Choroid plexus epithelial cell (primary cell): ENCODE measurements at regions not wholly inside any gene's neighbourhood (a gene's known extent, or its start where the extent isn't known, plus 50 kb on each side); places are given as distances from the start of the nearest gene placed in this dataset.

Source experiments
- DNase-seq: peaks from one replicate; pipeline ENCODE4 v3.0.0-alpha.2; 2010; ENCODE audit warnings: low read depth
- H3K4me3 ChIP-seq: 2 replicates; pipeline ENCODE4 v1.5.1; 2011; ENCODE audit warnings: low read depth, mild to moderate bottlenecking, control low read depth, low read length, moderate library complexity
- TF ChIP-seq, protein P1 (sequence below): conservative IDR thresholded peaks from 2 replicates; pipeline ENCODE4 v1.5.1; 2011; ENCODE audit warnings: low read depth, mild to moderate bottlenecking, control low read depth, inconsistent platforms, low read length, moderate library complexity

DNA sequence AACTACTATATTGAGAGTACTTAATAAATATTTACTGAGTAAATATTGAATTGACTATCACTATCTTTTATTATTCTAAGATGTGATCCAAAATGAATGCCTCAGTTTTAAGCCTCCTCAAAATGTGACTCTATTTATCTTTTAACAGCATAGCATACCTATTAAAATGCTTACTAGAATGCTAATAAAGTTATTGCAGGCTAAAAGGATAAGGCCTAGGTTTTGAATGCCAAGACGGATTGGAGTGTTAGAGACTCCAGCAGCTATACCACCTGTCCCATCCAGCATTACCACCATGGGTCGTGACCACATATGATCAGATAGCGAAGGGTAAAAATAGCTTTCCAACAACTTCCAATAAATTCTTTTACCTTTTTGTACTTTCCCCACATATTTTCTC lies 64.7 kb upstream of the MYRIP start:
- TF ChIP-seq, protein P1, sequence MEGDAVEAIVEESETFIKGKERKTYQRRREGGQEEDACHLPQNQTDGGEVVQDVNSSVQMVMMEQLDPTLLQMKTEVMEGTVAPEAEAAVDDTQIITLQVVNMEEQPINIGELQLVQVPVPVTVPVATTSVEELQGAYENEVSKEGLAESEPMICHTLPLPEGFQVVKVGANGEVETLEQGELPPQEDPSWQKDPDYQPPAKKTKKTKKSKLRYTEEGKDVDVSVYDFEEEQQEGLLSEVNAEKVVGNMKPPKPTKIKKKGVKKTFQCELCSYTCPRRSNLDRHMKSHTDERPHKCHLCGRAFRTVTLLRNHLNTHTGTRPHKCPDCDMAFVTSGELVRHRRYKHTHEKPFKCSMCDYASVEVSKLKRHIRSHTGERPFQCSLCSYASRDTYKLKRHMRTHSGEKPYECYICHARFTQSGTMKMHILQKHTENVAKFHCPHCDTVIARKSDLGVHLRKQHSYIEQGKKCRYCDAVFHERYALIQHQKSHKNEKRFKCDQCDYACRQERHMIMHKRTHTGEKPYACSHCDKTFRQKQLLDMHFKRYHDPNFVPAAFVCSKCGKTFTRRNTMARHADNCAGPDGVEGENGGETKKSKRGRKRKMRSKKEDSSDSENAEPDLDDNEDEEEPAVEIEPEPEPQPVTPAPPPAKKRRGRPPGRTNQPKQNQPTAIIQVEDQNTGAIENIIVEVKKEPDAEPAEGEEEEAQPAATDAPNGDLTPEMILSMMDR, result no peak
- DNase-seq, result no peak
- no peak overlapping the region for H3K4me3 ChIP-seq

DNA sequence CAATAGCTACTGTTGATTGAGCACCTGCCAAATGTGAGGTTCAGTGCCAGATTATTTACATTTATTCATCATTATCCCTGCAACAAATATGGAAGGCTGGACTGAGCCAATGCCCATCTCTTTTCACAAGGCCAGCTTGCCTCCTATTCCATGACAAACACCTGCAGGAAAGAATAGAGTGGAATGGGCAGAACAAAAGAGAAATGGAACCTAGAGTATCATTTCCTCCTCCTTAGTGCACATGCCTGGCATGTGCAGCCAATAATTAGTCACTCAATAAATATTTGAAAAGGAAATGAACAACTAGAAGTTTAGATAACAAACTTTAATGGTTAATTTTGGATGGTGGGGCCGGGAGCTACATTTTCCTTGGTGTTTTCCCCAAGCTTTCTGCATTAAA lies 61.4 kb upstream of the MYRIP start:
- no peak overlapping the region for H3K4me3 ChIP-seq
- TF ChIP-seq, protein P1, result no peak
- no peak for DNase-seq

DNA sequence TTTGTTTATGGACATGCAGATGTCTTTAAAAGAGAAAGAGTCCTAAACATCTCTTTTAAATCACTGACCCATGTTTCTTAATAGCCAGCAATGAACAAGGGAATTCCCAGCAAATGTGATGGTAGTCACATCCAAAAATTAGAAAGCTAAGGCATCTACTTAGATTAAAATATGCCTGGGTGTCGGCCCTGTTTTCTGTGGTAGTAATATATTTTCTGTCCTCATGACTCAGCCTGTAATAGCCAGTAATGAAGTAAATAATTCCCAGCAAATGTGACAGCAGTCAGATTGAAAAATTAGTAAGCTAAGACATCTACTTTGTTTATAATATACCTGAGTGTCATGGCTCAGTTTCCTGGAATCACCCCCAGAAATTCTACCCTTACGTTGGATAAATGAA lies 60.6 kb upstream of the MYRIP start:
- TF ChIP-seq, protein P1, result no peak
- no peak overlapping the region for H3K4me3 ChIP-seq
- DNase-seq, result no peak

DNA sequence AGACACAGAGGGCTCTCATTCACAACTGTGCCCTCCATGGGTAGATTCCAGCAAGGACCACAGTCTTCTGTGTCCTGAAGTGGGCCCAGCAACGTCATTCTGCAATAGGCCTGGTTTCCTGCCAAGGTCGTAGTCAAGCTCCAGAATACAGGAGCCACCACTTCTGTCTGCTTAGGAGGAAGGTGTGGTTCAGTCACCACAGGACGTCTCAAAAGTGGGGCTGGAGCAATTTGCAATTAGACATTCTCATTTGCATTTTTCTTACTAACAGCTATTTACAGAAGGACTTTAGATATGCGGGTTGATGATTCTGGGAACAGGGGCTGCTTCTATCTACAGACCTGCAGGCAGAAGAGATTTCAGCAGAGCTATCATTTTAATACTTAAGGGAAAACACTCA lies 58.7 kb upstream of the MYRIP start:
- H3K4me3 ChIP-seq, result no peak overlapping the region
- DNase-seq, result no peak
- TF ChIP-seq, protein P1, result no peak

DNA sequence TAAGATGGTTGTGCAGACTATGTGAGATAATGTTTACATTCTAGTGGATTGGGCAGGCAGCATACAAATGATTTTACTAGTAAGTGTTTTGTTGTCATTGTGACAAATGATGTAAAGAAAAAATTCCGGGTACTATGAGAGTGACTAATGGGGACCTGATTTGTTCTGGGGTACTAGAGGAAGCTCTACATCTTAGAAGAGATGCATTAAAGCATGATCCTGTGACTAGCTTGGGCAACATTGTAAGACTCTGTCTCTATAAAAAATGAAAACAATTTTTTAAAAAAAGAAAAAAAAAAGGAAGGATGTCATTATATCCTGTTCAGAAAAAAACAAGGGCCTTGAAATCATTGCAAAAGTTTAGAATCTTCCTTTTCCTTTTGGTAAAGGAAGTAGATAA lies 58.1 kb upstream of the MYRIP start:
- no peak for DNase-seq
- TF ChIP-seq, protein P1, result no peak
- no peak overlapping the region for H3K4me3 ChIP-seq

DNA sequence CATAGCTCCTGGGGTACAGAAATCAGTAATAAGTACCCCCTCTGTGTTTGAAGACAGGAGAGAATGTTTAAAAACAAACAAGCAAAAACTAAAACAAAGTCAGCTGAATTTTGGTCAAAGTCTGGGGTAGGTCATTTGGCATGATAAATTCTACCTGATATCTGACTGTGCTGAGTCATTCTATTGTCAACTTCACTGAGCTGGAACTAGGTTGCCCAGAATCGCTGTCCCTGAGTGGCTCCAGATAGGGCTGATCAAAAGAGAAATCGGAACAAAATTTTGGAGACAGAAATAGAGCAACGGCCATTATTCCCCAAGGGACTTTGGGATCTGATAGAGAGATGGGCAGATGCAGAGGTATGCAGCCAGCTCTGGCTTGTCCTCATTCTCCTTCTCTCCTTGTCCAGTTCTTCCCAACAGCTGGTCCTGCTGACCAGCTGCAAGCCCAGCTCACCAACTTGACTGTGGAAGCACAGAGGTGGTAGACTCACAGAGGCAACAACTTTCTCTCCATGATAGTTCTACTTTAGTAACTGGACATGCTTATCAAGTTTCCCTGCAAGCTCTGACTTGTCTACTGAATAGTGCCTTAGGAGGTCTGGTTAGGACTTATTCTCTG lies 57.3 kb upstream of the MYRIP start:
- TF ChIP-seq, protein P1, result no peak
- no peak for DNase-seq
- no peak overlapping the region for H3K4me3 ChIP-seq

DNA sequence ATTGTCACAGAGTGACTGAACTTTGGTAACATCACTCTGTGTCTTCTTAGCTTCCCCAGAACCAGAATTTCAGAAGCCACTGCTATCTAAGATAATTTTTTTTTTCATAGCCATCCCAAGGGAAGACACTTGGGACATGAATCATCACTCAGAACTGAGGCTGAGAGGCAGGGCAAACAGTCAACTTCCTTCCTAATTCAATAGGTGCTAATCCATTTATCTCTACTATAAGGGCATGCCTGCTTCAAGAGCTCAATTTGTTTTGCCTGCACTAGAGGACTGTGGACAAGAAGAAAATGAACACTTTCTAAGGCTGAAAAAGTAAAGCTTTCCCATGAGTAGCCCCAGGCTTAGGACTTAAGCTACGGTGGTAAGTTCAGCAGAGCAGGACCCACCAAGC lies 56.7 kb upstream of the MYRIP start:
- H3K4me3 ChIP-seq, result no peak overlapping the region
- TF ChIP-seq, protein P1, result no peak
- DNase-seq, result no peak
